Stimulated activated effector memory CD8-positive, alpha-beta T cell treated with anti-CD3 and anti-CD28 coated beads, Interleukin-12 subunit alpha, Interleukin-12 subunit beta, amount 100 ng/mL, for 72 hours (primary cell): ENCODE measurements at regions not wholly inside any gene's neighbourhood (a gene's known extent, or its start where the extent isn't known, plus 50 kb on each side); places are given as distances from the start of the nearest gene placed in this dataset.
A peak's percentile ranks its signal among the peaks of the same experiment; 100 is the strongest.

Experiments
- ATAC-seq: fragments of 150-1000 bp; cut with Tn5 transposase; 2 replicates; pipeline ENCODE4 v1.10.0; 2021
- DNase-seq, 2 donors: peaks; one replicate each; pipeline ENCODE4 v3.0.0; 2021 to 2022; ENCODE audit warnings: low spot score in 2 of 2
- H3K27ac Mint-ChIP-seq: one replicate; pipeline ENCODE4 v1.8.0; 2022; ENCODE audit warnings: mild to moderate bottlenecking, mixed read lengths
- H3K36me3 Mint-ChIP-seq: one replicate; pipeline ENCODE4 v1.8.0; 2022; ENCODE audit warnings: mild to moderate bottlenecking, mixed read lengths
- H3K4me1 Mint-ChIP-seq: one replicate; pipeline ENCODE4 v1.8.0; 2022; ENCODE audit warnings: mixed read lengths
- H3K4me3 Mint-ChIP-seq: one replicate; pipeline ENCODE4 v1.8.0; 2022; ENCODE audit warnings: mild to moderate bottlenecking, mixed read lengths
- H3K9me3 Mint-ChIP-seq: one replicate; pipeline ENCODE4 v1.8.0; 2022; ENCODE audit warnings: mixed read lengths

GRCh38 chr13:100852146-100852545 is 177.6 kb upstream of the TMTC4 start:
- no peak overlapping the region for H3K27ac Mint-ChIP-seq

GRCh38 chr13:100848304-100848703 is 173.7 kb upstream of the TMTC4 start:
- H3K4me1 Mint-ChIP-seq, result no peaks in the 10 kb centered on the region
- no peaks in the 10 kb centered on the region for H3K9me3 Mint-ChIP-seq
- no peak for ATAC-seq
- no peak overlapping the region for H3K4me3 Mint-ChIP-seq
- no peaks in the 10 kb centered on the region for H3K36me3 Mint-ChIP-seq
- no peak overlapping the region for H3K27ac Mint-ChIP-seq
- DNase-seq, result no peak

More at GRCh38 chr13:100852146-100852545, 177.6 kb upstream of the TMTC4 start:
- DNase-seq (no peak), ATAC-seq (no peak)
- Mint-ChIP-seq H3K9me3 (no peaks in the 10 kb centered on the region), H3K4me1 (no peaks in the 10 kb centered on the region), H3K36me3 (no peaks in the 10 kb centered on the region), H3K4me3 (no peak overlapping the region)

- H3K4me3 Mint-ChIP-seq, result no peak overlapping the region
- no peak overlapping the region for H3K27ac Mint-ChIP-seq
- no peaks in the 10 kb centered on the region for H3K36me3 Mint-ChIP-seq
- ATAC-seq (no peak), DNase-seq (no peak)
- H3K9me3 Mint-ChIP-seq, result no peaks in the 10 kb centered on the region
- no peaks in the 10 kb centered on the region for H3K4me1 Mint-ChIP-seq
These were observed 170.6 kb upstream of the TMTC4 start for GRCh38 chr13:100845128-100845757.

GRCh38 chr13:100842136-100842535 is 167.5 kb upstream of the TMTC4 start:
- Mint-ChIP-seq H3K36me3 (no peaks in the 10 kb centered on the region), H3K4me1 (no peaks in the 10 kb centered on the region), H3K9me3 (no peaks in the 10 kb centered on the region), H3K27ac (no peak overlapping the region), H3K4me3 (no peak overlapping the region)
- ATAC-seq (no peak), DNase-seq (peak in 1 of 2 donors; percentile 8)

- Mint-ChIP-seq H3K4me1 (no peaks in the 10 kb centered on the region), H3K4me3 (no peak overlapping the region), H3K9me3 (no peaks in the 10 kb centered on the region), H3K27ac (no peak overlapping the region), H3K36me3 (no peaks in the 10 kb centered on the region)
- DNase-seq (no peak), ATAC-seq (no peak)
These were observed 163.8 kb upstream of the TMTC4 start for GRCh38 chr13:100838387-100838786.

- Mint-ChIP-seq H3K4me3 (no peak overlapping the region), H3K9me3 (no peaks in the 10 kb centered on the region), H3K27ac (no peak overlapping the region), H3K4me1 (no peaks in the 10 kb centered on the region), H3K36me3 (no peaks in the 10 kb centered on the region)
- DNase-seq (no peak), ATAC-seq (no peak)
These were observed 163.0 kb upstream of the TMTC4 start for GRCh38 chr13:100837631-100838030.

GRCh38 chr13:100836711-100837110 is 162.1 kb upstream of the TMTC4 start:
- DNase-seq, result no peak
- Mint-ChIP-seq H3K9me3 (no peaks in the 10 kb centered on the region), H3K27ac (no peak overlapping the region), H3K4me1 (no peaks in the 10 kb centered on the region), H3K4me3 (no peak overlapping the region), H3K36me3 (no peaks in the 10 kb centered on the region)
- ATAC-seq, result no peak

- no peak for ATAC-seq
- Mint-ChIP-seq H3K27ac (no peak overlapping the region), H3K4me1 (no peaks in the 10 kb centered on the region), H3K9me3 (no peaks in the 10 kb centered on the region), H3K36me3 (no peaks in the 10 kb centered on the region), H3K4me3 (no peak overlapping the region)
- no peak for DNase-seq
These were observed 161.1 kb upstream of the TMTC4 start for GRCh38 chr13:100835695-100836094.

- no peaks in the 10 kb centered on the region for H3K36me3 Mint-ChIP-seq
- no peak overlapping the region for H3K4me3 Mint-ChIP-seq
- no peaks in the 10 kb centered on the region for H3K9me3 Mint-ChIP-seq
- no peak for ATAC-seq
- H3K4me1 Mint-ChIP-seq, result no peaks in the 10 kb centered on the region
- DNase-seq, result no peak
- H3K27ac Mint-ChIP-seq, result no peak overlapping the region
These were observed 158.8 kb upstream of the TMTC4 start for GRCh38 chr13:100833427-100833826.

- H3K9me3 Mint-ChIP-seq, result no peaks in the 10 kb centered on the region
- no peaks in the 10 kb centered on the region for H3K4me1 Mint-ChIP-seq
- no peak overlapping the region for H3K4me3 Mint-ChIP-seq
- no peak overlapping the region for H3K27ac Mint-ChIP-seq
- DNase-seq (no peak), ATAC-seq (no peak)
- H3K36me3 Mint-ChIP-seq, result no peaks in the 10 kb centered on the region
These were observed 153.6 kb upstream of the TMTC4 start for GRCh38 chr13:100828226-100828625.

GRCh38 chr13:100827489-100828176 is 153.0 kb upstream of the TMTC4 start:
- Mint-ChIP-seq H3K36me3 (no peaks in the 10 kb centered on the region), H3K4me3 (no peak overlapping the region), H3K9me3 (no peaks in the 10 kb centered on the region), H3K4me1 (no peaks in the 10 kb centered on the region), H3K27ac (no peak overlapping the region)
- no peak for ATAC-seq
- no peak for DNase-seq

- H3K36me3 Mint-ChIP-seq, result no peaks in the 10 kb centered on the region
- no peak overlapping the region for H3K4me3 Mint-ChIP-seq
- DNase-seq (no peak), ATAC-seq (no peak)
- no peaks in the 10 kb centered on the region for H3K9me3 Mint-ChIP-seq
- H3K4me1 Mint-ChIP-seq, result no peaks in the 10 kb centered on the region
- no peak overlapping the region for H3K27ac Mint-ChIP-seq
These were observed 151.8 kb upstream of the TMTC4 start for GRCh38 chr13:100826441-100826840.

GRCh38 chr13:100825557-100825956 is 151.0 kb upstream of the TMTC4 start:
- Mint-ChIP-seq H3K27ac (no peak overlapping the region), H3K9me3 (no peaks in the 10 kb centered on the region), H3K36me3 (no peaks in the 10 kb centered on the region), H3K4me1 (no peaks in the 10 kb centered on the region), H3K4me3 (no peak overlapping the region)
- no peak for DNase-seq
- no peak for ATAC-seq

GRCh38 chr13:100824366-100824765 is 149.8 kb upstream of the TMTC4 start:
- H3K4me1 Mint-ChIP-seq, result no peaks in the 10 kb centered on the region
- no peak overlapping the region for H3K4me3 Mint-ChIP-seq
- ATAC-seq, result no peak
- H3K36me3 Mint-ChIP-seq, result no peaks in the 10 kb centered on the region
- H3K27ac Mint-ChIP-seq, result no peak overlapping the region
- no peak for DNase-seq
- H3K9me3 Mint-ChIP-seq, result no peaks in the 10 kb centered on the region

GRCh38 chr13:100823448-100823847 is 148.9 kb upstream of the TMTC4 start:
- Mint-ChIP-seq H3K36me3 (no peaks in the 10 kb centered on the region), H3K4me1 (no peaks in the 10 kb centered on the region), H3K9me3 (no peaks in the 10 kb centered on the region), H3K27ac (no peak overlapping the region), H3K4me3 (no peak overlapping the region)
- DNase-seq (no peak), ATAC-seq (no peak)

- no peaks in the 10 kb centered on the region for H3K9me3 Mint-ChIP-seq
- H3K36me3 Mint-ChIP-seq, result no peaks in the 10 kb centered on the region
- H3K4me1 Mint-ChIP-seq, result no peaks in the 10 kb centered on the region
- no peak overlapping the region for H3K4me3 Mint-ChIP-seq
- no peak overlapping the region for H3K27ac Mint-ChIP-seq
- DNase-seq, result no peak
- ATAC-seq, result no peak
These were observed 148.4 kb upstream of the TMTC4 start for GRCh38 chr13:100822871-100823443.
